Prostate gland (tissue), 2 donors: ENCODE measurements at regions not wholly inside any gene's neighbourhood (a gene's known extent, or its start where the extent isn't known, plus 50 kb on each side); places are given as distances from the start of the nearest gene placed in this dataset.

Experiments used
- DNase-seq: peaks from one replicate; pipeline ENCODE4 v3.0.0-alpha.2; 2019; ENCODE audit warnings: low spot score
- H3K27ac ChIP-seq, 2 donors: fragments of 200-600 bp; sonication (generic); 2 replicates each; pipeline ENCODE4 v1.5.1; 2017 to 2019
- H3K27me3 ChIP-seq: fragments of 200-600 bp; sonication (generic); replicated peaks from 2 replicates; pipeline ENCODE4 v1.5.1; 2019; ENCODE audit not compliant: insufficient read depth
- H3K36me3 ChIP-seq, 2 donors: fragments of 200-600 bp; sonication (generic); 1 replicate in 1 of 2; 2 replicates in 1 of 2; pipeline versions ENCODE4 v1.5.1 to v1.8.1; 2017 to 2019
- H3K4me1 ChIP-seq: fragments of 200-600 bp; sonication (generic); replicated peaks from 2 replicates; pipeline ENCODE4 v1.5.1; 2019
- H3K4me3 ChIP-seq, 2 donors: fragments of 200-600 bp; sonication (generic); 2 replicates each; pipeline ENCODE4 v1.5.1; 2017 to 2019
- H3K9me3 ChIP-seq: fragments of 200-600 bp; sonication (generic); 2 replicates; pipeline ENCODE4 v1.5.1; 2017
- POLR2A ChIP-seq: fragments of 450-650 bp; IDR thresholded peaks from one replicate; pipeline ENCODE4 v1.6.1; 2016; ENCODE audit warnings: antibody characterized with exemption, mild to moderate bottlenecking
- POLR2AphosphoS5 ChIP-seq: sonication (generic); formaldehyde crosslinking; IDR thresholded peaks from one replicate; pipeline ENCODE4 v1.6.1; 2017; ENCODE audit warnings: antibody characterized with exemption
- WGBS: methylation state at CpG from one replicate; pipeline ENCODE4 v1.1.5; 2018; 5-methylcytosine and 5-hydroxymethylcytosine counted together
- intact Hi-C: fragments of 100-400 bp; cut with DNase I; formaldehyde crosslinking; loops from one replicate; pipeline ENCODE4 v1.14.2; 2022
- TF ChIP-seq, protein P1 (sequence below), 4 experiments: fragments of 200-600 bp in 2 of 4; fragments of 450-650 bp in 2 of 4; sonication (generic) in 2 of 4; IDR thresholded peaks; 1 replicate in 3 of 4; 2 replicates in 1 of 4; pipeline ENCODE4 v1.5.1; 2016 to 2019; ENCODE audit warnings: antibody characterized with exemption in 4 of 4, mild to moderate bottlenecking in 2 of 4, moderate library complexity in 2 of 4

DNA sequence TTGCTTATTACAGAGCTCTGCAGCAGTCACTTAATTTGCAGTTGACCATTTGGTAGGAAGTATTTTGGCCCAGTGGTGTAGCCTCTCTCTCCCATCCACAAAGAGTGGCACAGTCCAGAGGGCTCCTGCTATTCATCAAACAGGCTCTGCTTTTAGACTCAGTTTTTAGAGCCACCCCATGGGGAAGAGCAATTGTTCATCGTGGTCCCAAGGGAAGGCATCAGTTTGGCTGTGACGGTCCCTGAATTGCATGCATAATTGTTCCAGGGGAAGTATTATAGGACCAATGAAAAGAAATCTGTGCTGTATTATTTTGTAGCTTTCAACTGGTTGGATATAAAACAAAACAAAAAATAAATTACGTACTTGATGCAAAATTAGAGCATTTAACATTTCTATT, 799.0 kb downstream of the DACH1 start:
- Histone ChIP-seq H3K4me3 (no peak overlapping the region), H3K27ac (no peak overlapping the region), H3K4me1 (no peaks in the 10 kb centered on the region), H3K27me3 (no peaks in the 10 kb centered on the region), H3K36me3 (no peaks in the 10 kb centered on the region), H3K9me3 (no peaks in the 10 kb centered on the region)
- TF ChIP-seq POLR2AphosphoS5 = no peak
- TF ChIP-seq POLR2A = no peak
- TF ChIP-seq, protein P1, sequence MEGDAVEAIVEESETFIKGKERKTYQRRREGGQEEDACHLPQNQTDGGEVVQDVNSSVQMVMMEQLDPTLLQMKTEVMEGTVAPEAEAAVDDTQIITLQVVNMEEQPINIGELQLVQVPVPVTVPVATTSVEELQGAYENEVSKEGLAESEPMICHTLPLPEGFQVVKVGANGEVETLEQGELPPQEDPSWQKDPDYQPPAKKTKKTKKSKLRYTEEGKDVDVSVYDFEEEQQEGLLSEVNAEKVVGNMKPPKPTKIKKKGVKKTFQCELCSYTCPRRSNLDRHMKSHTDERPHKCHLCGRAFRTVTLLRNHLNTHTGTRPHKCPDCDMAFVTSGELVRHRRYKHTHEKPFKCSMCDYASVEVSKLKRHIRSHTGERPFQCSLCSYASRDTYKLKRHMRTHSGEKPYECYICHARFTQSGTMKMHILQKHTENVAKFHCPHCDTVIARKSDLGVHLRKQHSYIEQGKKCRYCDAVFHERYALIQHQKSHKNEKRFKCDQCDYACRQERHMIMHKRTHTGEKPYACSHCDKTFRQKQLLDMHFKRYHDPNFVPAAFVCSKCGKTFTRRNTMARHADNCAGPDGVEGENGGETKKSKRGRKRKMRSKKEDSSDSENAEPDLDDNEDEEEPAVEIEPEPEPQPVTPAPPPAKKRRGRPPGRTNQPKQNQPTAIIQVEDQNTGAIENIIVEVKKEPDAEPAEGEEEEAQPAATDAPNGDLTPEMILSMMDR (IDR thresholded peaks at IDR 0.05) = no peak
- intact Hi-C loops = no loop called here
- no peak for DNase-seq
- WGBS = 90% methylated on average over 3 of the region's 3 CpGs

DNA sequence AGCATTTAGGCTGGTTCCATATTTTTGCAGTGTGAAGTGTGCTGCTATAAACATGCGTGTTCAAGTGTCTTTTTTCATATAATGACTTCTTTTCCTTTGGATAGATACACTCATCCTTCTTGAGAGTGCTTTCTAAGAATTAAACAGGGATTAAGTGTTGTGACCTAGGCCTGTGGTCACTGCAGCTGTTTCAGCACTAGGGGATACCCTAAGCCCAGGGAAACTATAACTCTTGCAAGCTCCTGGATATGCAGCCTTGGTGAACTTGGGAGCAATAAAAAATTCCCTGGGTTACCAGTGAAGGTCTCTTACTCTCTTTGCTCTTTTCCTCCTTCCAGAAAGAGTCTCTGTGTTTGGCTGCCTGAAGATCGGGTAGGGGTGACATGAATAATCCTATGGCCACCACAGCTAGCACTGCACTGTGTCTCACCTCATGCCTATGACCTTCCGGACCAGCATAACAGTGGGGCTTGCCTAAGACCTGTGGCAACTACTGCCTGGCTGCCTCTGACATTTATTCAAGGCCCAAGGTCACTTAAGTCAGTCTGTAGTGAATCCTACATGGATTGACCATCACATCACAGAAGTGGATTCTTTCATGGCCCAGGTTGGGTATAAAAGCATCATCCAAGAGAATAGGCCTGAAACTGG, 799.7 kb downstream of the DACH1 start:
- Histone ChIP-seq H3K27ac (no peak overlapping the region), H3K36me3 (no peaks in the 10 kb centered on the region), H3K4me3 (no peak overlapping the region), H3K9me3 (no peaks in the 10 kb centered on the region), H3K27me3 (no peaks in the 10 kb centered on the region), H3K4me1 (no peaks in the 10 kb centered on the region)
- TF ChIP-seq POLR2A (no peak), POLR2AphosphoS5 (no peak)
- TF ChIP-seq, protein P1 (IDR thresholded peaks at IDR 0.05) = no peak
- intact Hi-C loops = no loop called here
- 98% methylated on average over 3 of the region's 3 CpGs for WGBS
- DNase-seq = no peak

DNA sequence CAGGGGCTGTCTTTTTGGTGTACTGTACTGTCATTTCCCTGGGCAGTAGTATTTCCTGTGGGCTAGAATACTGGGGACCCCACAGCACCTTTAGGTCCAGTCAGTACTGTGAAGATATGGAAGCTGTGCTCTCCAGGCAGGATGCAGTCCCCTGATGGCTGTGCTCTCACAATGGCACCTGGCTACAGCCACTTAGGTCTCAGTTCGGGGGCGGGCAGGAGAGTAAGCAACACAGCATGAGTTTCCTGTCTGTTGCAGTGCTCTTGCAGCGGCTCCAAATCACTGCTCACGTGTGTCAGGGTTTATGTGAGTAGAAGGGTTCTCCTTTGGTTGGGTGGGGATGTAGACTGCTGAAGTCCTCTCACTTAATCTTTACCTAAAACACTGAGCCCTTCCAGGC, 810.4 kb downstream of the DACH1 start:
- H3K9me3 ChIP-seq = no peaks in the 10 kb centered on the region
- 80% methylated on average over 4 of the region's 4 CpGs for WGBS

DNA sequence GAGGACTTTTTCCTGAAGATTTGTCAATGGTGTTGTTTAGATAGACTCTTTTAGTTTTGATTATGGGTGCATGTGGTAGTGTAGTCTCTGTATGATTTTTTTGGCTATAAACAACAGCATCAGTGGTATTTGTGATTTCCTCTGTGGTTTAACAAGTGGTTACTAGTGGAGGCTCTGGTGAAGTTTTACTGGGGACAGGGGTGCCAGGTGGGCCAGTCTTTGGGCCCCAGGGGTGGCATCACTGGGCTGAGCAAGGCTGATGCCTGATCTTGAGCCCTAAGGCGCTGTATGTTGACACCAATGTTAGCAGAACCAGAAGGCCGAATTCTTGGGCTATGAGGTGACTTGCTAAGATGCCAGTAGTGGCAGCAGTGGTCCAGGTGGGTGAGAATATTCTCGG, 811.4 kb downstream of the DACH1 start:
- Histone ChIP-seq H3K27me3 (peaks cover 2% of the 10 kb centered on the region), H3K9me3 (no peaks in the 10 kb centered on the region), H3K36me3 (no peaks in the 10 kb centered on the region), H3K27ac (no peak overlapping the region), H3K4me1 (no peaks in the 10 kb centered on the region), H3K4me3 (no peak overlapping the region)
- no peak for DNase-seq
- intact Hi-C loops = no loop called here
- no peak for TF ChIP-seq POLR2A
- TF ChIP-seq, protein P1 (IDR thresholded peaks at IDR 0.05) = no peak
- no peak for TF ChIP-seq POLR2AphosphoS5
- 94% methylated on average over 3 of the region's 3 CpGs for WGBS

More for the DNA sequence above, 810.4 kb downstream of the DACH1 start:
- Histone ChIP-seq H3K4me3 (no peak overlapping the region), H3K27ac (no peak overlapping the region), H3K36me3 (no peaks in the 10 kb centered on the region), H3K4me1 (no peaks in the 10 kb centered on the region), H3K27me3 (peaks cover 2% of the 10 kb centered on the region)
- TF ChIP-seq, protein P1 (IDR thresholded peaks at IDR 0.05) = no peak
- TF ChIP-seq POLR2A = no peak
- no peak for TF ChIP-seq POLR2AphosphoS5
- DNase-seq = no peak
- intact Hi-C loops = no loop called here

DNA sequence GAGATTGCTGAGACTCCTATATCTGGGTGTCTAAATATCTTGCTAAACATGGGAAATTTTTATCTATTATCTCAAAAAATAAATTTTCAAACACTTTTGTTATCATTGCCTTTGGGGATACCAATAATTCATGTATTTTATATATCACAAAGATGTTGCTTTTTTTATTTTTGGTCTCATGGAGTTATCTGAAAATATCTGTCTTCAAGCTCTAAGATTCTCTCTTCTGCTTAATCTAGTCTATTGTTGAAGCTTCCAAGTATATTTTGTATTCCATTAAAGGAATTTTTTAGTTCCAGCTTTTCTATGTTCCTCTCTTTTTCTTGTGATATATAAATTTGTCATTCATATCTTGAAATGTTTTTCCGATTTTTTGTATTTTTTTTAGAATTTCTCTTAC, 812.0 kb downstream of the DACH1 start:
- H3K4me3 ChIP-seq = no peak overlapping the region
- no peak overlapping the region for H3K27ac ChIP-seq
- H3K9me3 ChIP-seq = no peaks in the 10 kb centered on the region
- H3K27me3 ChIP-seq = peaks cover 2% of the 10 kb centered on the region
- no peak for DNase-seq
- no peaks in the 10 kb centered on the region for H3K36me3 ChIP-seq
- TF ChIP-seq POLR2A (no peak), POLR2AphosphoS5 (no peak)
- TF ChIP-seq, protein P1 (IDR thresholded peaks at IDR 0.05) = no peak
- H3K4me1 ChIP-seq = no peaks in the 10 kb centered on the region
- WGBS = 87% methylated on average over 1 of the region's 1 CpG
- intact Hi-C loops = no loop called here
